ENCODE measurements at regions not wholly inside any gene's neighbourhood (a gene's known extent, or its start where the extent isn't known, plus 50 kb on each side); places are given as distances from the start of the nearest gene placed in this dataset.

DNA sequence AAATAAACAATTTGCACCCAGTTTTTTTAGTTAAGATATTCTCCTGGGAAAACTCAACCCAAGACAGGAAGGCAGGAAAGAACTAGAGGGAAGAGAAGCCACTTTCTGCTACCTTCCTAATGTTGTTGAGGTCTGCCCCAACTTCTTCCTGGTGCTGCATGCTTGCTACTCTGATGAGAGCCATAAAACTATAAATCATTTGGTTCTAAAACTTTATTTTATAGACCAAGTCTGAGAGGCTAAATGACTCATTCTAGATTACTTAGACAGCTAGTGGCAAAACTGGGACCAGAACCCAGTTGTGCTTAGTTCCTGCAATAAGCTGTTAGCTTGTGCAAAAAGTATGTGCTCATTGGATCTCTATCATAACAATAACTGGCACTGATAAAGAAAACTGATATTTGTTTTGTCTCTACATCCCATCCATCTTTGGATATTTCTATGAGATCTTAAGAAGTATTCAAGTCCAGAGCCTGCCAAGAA, 344.9 kb upstream of the SLC14A2 start:
- TF ChIP-seq MYC (IDR thresholded peaks at IDR 0.05; ENCODE audit: low read depth, low read length): no peak
- TF ChIP-seq, protein P1, sequence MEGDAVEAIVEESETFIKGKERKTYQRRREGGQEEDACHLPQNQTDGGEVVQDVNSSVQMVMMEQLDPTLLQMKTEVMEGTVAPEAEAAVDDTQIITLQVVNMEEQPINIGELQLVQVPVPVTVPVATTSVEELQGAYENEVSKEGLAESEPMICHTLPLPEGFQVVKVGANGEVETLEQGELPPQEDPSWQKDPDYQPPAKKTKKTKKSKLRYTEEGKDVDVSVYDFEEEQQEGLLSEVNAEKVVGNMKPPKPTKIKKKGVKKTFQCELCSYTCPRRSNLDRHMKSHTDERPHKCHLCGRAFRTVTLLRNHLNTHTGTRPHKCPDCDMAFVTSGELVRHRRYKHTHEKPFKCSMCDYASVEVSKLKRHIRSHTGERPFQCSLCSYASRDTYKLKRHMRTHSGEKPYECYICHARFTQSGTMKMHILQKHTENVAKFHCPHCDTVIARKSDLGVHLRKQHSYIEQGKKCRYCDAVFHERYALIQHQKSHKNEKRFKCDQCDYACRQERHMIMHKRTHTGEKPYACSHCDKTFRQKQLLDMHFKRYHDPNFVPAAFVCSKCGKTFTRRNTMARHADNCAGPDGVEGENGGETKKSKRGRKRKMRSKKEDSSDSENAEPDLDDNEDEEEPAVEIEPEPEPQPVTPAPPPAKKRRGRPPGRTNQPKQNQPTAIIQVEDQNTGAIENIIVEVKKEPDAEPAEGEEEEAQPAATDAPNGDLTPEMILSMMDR (IDR thresholded peaks at IDR 0.05; ENCODE audit: low read depth, low read length): no peak
- TF ChIP-seq, protein P2, sequence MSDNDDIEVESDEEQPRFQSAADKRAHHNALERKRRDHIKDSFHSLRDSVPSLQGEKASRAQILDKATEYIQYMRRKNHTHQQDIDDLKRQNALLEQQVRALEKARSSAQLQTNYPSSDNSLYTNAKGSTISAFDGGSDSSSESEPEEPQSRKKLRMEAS (IDR thresholded peaks at IDR 0.05; ENCODE audit: low read depth, low read length): no peak
- no peak for DNase-seq (ENCODE audit: low read depth)
- H3K4me3 ChIP-seq (ENCODE audit: low read depth, low read length): no peak overlapping the region

DNA sequence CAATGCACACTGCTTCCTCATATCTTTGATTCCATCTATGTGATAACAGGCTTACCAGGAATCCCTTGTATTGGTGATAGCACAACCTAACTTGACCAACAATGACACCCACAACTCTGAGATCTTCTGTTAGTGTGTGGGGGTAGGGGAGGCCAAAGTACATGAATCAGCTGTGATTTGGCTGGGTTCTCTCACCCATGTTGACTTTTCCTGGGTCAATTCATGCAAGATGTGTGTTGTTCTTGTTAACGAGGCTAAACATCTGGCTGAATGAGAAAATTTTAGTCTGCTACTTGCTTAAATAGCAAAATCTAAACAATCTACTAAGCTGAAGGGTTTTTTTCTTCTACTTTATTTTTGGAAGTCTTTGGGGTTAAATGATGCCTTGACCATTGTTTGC, 341.2 kb upstream of the SLC14A2 start:
- DNase-seq (ENCODE audit: low read depth): no peak
- no peak overlapping the region for H3K4me3 ChIP-seq (ENCODE audit: low read depth, low read length)
- TF ChIP-seq POLR2A (IDR thresholded peaks at IDR 0.05; ENCODE audit: extremely low read depth, insufficient read length): no peak
- TF ChIP-seq, protein P2 (IDR thresholded peaks at IDR 0.05; ENCODE audit: low read depth, low read length): no peak
- no peak for TF ChIP-seq MYC (IDR thresholded peaks at IDR 0.05; ENCODE audit: low read depth, low read length)
- TF ChIP-seq, protein P1 (IDR thresholded peaks at IDR 0.05; ENCODE audit: low read depth, low read length): no peak

DNA sequence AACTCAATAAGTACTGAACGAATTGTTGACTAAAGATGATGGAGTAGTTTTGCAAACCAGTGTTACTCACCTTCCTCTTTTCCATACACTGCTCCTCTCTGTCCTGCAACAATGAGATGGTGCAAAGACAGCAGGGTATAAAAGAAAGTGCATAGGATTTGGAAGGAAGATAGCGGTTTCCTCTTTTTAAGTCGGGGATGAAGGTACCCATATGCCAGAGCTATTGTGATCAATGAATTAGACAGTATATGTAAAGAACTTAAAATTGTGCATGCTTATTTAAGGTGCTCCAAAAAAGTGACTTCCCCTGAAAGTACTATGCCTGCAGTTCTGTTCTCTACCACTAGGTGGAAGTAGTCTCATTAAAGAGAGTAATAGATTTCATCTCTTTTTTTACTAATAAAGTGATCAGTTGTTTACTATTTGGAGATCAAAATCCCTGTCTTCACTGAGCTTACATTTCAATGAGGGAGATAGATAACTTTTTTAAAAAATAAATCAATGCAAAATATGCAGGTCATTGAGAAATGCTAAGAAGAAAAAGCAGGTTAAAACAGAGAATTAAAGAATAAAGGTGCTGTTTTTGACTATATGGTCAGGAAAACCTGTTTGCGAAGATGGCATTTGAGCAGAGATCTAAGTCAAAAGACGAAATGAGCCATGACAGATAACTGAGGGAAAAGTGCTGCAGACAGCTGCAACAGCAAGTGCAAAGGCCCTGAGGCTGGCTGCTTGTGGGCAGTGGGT, 339.7 kb upstream of the SLC14A2 start:
- H3K4me3 ChIP-seq (ENCODE audit: low read depth, low read length): no peak overlapping the region
- DNase-seq (ENCODE audit: low read depth): peak; percentile 33
- TF ChIP-seq, protein P2 (IDR thresholded peaks at IDR 0.05; ENCODE audit: low read depth, low read length): no peak
- TF ChIP-seq, protein P1 (IDR thresholded peaks at IDR 0.05; ENCODE audit: low read depth, low read length): peak; percentile 62

DNA sequence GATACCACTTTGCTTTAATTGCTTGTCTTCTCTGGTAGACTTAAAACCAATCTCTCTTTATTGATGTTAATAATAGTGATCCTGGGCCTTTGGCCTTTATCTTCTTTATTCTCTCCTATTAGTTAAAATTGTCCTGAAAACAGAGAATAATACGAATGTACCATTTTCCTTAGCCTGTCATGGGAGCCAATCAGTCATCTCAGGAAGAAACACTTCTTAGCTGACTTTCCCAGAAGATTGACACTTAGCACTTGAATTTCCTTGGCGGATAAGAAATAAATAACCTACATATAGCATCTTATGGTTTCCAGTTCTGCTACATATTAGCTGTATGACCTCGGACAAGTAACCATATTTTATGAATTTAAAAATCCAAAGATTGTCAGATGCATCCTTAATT, 338.4 kb upstream of the SLC14A2 start:
- DNase-seq (ENCODE audit: low read depth): no peak
- TF ChIP-seq MYC (IDR thresholded peaks at IDR 0.05; ENCODE audit: low read depth, low read length) (no peak), POLR2A (IDR thresholded peaks at IDR 0.05; ENCODE audit: extremely low read depth, insufficient read length) (no peak)
- TF ChIP-seq, protein P2 (IDR thresholded peaks at IDR 0.05; ENCODE audit: low read depth, low read length): no peak
- TF ChIP-seq, protein P1 (IDR thresholded peaks at IDR 0.05; ENCODE audit: low read depth, low read length): no peak

DNA sequence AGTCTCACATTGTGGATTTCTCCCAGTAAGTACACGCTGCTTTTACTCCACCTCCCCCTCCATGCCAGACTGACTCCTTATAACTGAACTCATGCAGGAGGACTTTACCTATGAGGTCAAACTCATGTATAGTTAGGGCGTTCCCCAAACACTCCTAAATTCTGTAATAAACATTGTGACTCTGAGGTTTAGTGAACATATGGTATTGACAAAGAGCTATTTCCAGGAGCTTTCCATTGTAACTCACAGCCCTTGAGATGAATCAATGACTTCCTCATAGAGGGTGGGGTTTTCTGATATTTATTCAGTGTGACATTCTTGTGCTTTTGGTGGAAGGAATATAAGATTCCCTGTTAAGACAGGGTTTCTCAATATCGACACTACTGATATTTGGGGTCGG, 337.4 kb upstream of the SLC14A2 start:
- TF ChIP-seq MYC (IDR thresholded peaks at IDR 0.05; ENCODE audit: low read depth, low read length): no peak
- no peak for TF ChIP-seq POLR2A (IDR thresholded peaks at IDR 0.05; ENCODE audit: extremely low read depth, insufficient read length)
- TF ChIP-seq, protein P1 (IDR thresholded peaks at IDR 0.05; ENCODE audit: low read depth, low read length): no peak
- TF ChIP-seq, protein P2 (IDR thresholded peaks at IDR 0.05; ENCODE audit: low read depth, low read length): no peak
- H3K4me3 ChIP-seq (ENCODE audit: low read depth, low read length): no peak overlapping the region
- no peak for DNase-seq (ENCODE audit: low read depth)

More for the DNA sequence above, 338.4 kb upstream of the SLC14A2 start:
- no peak overlapping the region for H3K4me3 ChIP-seq (ENCODE audit: low read depth, low read length)
